HFF-Myc (cell line): ENCODE measurements at regions not wholly inside any gene's neighbourhood (a gene's known extent, or its start where the extent isn't known, plus 50 kb on each side); places are given as distances from the start of the nearest gene placed in this dataset.

Experiments used
- DNase-seq: peaks from one replicate; pipeline ENCODE4 v3.0.0-alpha.2; 2011; ENCODE audit warnings: low read depth; ENCODE audit errors: extremely low read depth
- H3K4me3 ChIP-seq: replicated peaks from 2 replicates; pipeline ENCODE4 v1.5.1; 2011; ENCODE audit warnings: low read depth, mild to moderate bottlenecking, control low read depth, low read length
- TF ChIP-seq, protein P1 (sequence below): IDR thresholded peaks from 2 replicates; pipeline ENCODE4 v1.5.1; 2012; ENCODE audit warnings: mild to moderate bottlenecking, low read depth, low read length, control low read depth; ENCODE audit errors: missing control alignments

DNA sequence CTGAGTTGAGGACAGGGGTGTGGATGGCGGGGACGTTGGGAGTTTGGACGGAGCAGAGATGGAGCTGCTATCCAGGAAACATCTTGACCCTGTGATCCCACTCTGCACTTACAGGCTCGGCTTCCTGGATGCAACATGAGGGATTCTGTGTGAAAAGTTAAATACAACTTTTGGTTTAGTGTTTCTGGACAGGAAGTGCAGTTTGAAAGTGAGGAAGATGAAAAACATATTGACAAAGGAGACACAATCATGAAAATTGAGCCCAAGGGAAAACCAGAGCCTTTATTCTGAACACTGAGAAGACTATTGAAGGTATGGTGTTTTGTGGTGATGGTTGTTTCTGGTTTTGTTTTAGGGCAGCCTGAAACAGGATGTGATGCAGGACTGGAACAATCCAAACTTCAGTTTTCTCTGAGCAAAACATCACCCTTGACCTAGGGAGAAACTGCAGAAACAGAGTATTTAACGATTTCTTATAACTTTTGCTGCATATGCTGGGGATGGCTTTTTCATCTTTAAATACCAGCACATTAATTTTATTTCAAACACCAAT, 76.5 kb upstream of the RFX8 start:
- H3K4me3 ChIP-seq: no peak overlapping the region
- DNase-seq: no peak
- TF ChIP-seq, protein P1, sequence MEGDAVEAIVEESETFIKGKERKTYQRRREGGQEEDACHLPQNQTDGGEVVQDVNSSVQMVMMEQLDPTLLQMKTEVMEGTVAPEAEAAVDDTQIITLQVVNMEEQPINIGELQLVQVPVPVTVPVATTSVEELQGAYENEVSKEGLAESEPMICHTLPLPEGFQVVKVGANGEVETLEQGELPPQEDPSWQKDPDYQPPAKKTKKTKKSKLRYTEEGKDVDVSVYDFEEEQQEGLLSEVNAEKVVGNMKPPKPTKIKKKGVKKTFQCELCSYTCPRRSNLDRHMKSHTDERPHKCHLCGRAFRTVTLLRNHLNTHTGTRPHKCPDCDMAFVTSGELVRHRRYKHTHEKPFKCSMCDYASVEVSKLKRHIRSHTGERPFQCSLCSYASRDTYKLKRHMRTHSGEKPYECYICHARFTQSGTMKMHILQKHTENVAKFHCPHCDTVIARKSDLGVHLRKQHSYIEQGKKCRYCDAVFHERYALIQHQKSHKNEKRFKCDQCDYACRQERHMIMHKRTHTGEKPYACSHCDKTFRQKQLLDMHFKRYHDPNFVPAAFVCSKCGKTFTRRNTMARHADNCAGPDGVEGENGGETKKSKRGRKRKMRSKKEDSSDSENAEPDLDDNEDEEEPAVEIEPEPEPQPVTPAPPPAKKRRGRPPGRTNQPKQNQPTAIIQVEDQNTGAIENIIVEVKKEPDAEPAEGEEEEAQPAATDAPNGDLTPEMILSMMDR: no peak

DNA sequence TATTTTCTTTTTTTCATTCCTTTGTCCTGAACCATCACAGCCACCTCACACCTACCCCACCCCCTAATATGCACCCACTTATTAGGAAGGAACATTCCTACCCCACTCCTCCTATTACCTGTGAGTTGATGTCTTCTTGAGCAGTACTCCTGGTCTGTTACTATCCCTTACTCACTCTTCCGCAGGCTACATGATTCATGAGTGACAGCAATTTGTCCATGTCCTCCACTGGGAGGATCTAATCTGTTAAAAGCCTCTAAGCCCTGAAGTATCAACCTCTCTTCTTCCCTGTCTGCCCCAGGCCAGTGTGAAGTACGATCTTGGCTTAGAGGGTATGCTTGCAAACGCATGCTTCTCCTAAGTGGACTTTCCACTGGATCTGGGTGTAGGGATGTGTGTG, 75.6 kb upstream of the RFX8 start:
- TF ChIP-seq, protein P1: no peak

DNA sequence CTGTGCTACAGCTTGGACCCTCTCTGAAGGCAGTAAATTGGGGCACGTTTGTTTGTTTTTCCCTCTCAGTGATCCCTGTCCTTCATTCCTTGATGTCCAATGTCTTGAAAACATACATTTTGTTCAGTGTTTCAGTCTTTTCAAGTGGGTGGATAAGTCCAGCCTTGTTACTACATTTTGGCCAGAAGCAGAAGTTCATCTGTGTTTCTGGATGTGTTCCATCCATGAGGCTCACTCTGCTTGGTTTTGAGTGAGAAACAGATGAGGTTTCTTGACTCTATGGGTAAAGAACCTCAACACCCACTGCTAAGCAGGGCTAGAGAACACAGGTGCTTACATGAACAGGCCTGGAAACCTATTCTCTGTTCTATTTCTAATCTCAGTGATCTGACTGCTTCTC, 74.5 kb upstream of the RFX8 start:
- DNase-seq: no peak
- no peak overlapping the region for H3K4me3 ChIP-seq
- TF ChIP-seq, protein P1: no peak

More for the DNA sequence above, 75.6 kb upstream of the RFX8 start:
- H3K4me3 ChIP-seq: no peak overlapping the region
- DNase-seq: no peak

DNA sequence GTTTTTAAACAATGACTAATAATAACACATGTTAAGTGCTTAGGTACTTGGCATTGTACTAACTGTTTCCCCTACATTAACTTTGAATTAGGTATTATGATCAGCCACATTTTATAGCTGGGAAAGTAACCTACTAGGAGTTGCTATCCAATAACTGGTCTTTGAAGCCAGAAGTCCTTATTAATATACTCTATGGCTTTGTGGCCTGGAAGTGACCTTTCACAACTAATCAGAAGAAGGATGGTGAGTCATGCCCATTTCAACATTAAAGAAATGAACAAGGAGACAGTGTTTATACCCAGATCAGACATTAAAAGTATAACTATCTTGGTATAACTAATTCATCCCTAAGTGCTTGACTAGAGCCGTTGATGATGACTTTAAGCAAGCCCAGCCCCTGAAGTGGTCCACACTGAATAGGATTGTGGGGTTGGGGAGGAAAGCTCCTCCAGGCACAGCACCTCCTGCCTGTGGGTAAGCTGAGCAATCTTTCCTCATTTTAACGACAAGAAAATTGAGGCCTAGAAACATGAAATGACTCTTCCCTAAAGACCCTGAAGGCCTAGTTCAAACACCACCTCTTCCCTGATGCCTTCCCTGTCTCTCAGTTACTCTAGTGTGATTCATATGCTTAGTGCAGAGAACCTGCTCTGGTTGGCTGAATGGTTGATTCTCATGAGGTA, 71.6 kb upstream of the RFX8 start:
- no peak overlapping the region for H3K4me3 ChIP-seq
- TF ChIP-seq, protein P1: no peak
- no peak for DNase-seq

DNA sequence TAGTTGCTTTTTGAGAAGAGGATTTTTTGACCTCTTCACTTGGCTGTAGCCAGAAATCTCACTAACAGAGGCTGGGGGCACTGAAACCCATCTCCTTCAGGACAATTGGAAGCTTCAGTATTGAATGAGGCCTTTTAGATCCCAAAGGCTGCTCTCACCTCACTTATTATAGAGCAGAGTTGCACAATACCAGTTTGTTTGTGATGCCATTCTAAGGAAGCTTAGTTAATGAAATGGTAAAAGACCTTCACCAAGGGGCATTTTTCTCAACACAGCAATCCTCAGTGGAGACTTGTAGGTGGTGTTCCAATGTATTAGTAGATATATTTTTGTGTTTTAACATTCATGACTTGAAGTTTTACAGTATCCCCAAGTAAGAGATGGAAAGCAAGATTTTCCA, 71.0 kb upstream of the RFX8 start:
- TF ChIP-seq, protein P1: no peak
- no peak overlapping the region for H3K4me3 ChIP-seq
- no peak for DNase-seq

DNA sequence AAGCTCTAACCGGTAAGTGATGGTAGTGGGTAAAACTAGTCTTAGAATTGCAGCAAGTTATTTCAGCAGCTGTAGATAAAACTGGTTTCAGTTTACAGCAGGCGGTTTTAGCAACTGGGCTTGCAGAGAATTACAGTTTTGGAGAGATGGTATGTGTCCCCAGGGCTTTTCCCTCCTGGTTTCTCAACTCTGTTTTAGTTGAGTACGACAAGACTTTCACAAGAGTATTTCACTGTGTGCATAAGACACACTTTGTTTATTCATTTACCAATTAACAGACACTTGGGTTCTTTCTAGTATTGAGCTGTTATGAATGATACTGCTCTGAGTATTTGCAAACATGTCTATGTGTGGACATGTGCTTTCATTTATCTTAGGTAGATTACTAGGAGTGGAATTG, 65.6 kb upstream of the RFX8 start:
- no peak overlapping the region for H3K4me3 ChIP-seq
- TF ChIP-seq, protein P1: no peak
- no peak for DNase-seq
